Kidney (tissue), 13 donors: ENCODE measurements at regions not wholly inside any gene's neighbourhood (a gene's known extent, or its start where the extent isn't known, plus 50 kb on each side); places are given as distances from the start of the nearest gene placed in this dataset.

ENCODE experiments used
- DNase-seq, 5 donors: peaks; one replicate each; pipeline ENCODE4 v3.0.0-alpha.2; 2013 to 2020
- FAIRE-seq: peaks from 2 replicates; lab custom pipeline; 2012; peaks lifted over from hg19 to GRCh38; lab: Jason Lieb, UNC
- H3K27ac ChIP-seq, 2 donors: one replicate each; pipeline ENCODE4 v1.7.0; 2013; ENCODE audit warnings: low read depth in 2 of 2, low read length in 2 of 2, inconsistent platforms in 1 of 2
- H3K27me3 ChIP-seq: one replicate; pipeline ENCODE4 v1.7.1; 2013; ENCODE audit warnings: low read length, inconsistent platforms; ENCODE audit not compliant: control insufficient read depth, insufficient read depth
- H3K36me3 ChIP-seq, 3 donors: one replicate each; pipeline versions ENCODE4 v1.7.0 to v1.7.1; 2013; ENCODE audit warnings: low read length in 3 of 3, control low read depth in 1 of 3, inconsistent platforms in 1 of 3; ENCODE audit not compliant: insufficient read depth in 3 of 3, control insufficient read depth in 2 of 3
- H3K4me1 ChIP-seq, 3 donors: one replicate each; pipeline versions ENCODE4 v1.7.0 to v1.7.1; 2013; ENCODE audit warnings: low read length in 3 of 3, inconsistent platforms in 1 of 3, low read depth in 1 of 3; ENCODE audit not compliant: control insufficient read depth in 2 of 3, insufficient read depth in 2 of 3
- H3K4me3 ChIP-seq, 3 donors: one replicate each; pipeline versions ENCODE4 v1.7.0 to v1.8.1; 2013; ENCODE audit warnings: low read length in 3 of 3, control low read depth in 1 of 3, inconsistent platforms in 1 of 3
- H3K9ac ChIP-seq, 3 donors: one replicate each; pipeline versions ENCODE4 v1.7.0 to v1.7.1; 2013; ENCODE audit warnings: low read length in 3 of 3, control low read depth in 1 of 3, inconsistent platforms in 1 of 3
- H3K9me3 ChIP-seq, 3 donors: one replicate each; pipeline versions ENCODE4 v1.7.0 to v1.7.1; 2013; ENCODE audit warnings: low read length in 3 of 3, control low read depth in 1 of 3, inconsistent platforms in 1 of 3; ENCODE audit not compliant: control insufficient read depth in 2 of 3, insufficient read depth in 1 of 3
- CTCF ChIP-seq: IDR thresholded peaks from 3 replicates; pipeline ENCODE4 v1.5.1; 2012; ENCODE audit warnings: mild to moderate bottlenecking, moderate library complexity, borderline replicate concordance; ENCODE audit not compliant: insufficient read depth; ENCODE audit errors: extremely low read depth
- intact Hi-C: fragments of 100-400 bp; cut with DNase I; formaldehyde crosslinking; loops from one replicate; pipeline ENCODE4 v1.11.1; 2022
- donor health status: control.
- donor health status: control.
- donor health status: control.
- donor health status: control.
- donor health status: control.
- donor health status: DM: yes; HTN: yes; CAD: no.
- donor health status: Normal renal cell carcinoma (clear cell type).

- Histone ChIP-seq H3K4me3 (no peak overlapping the region), H3K36me3 (no peaks in the 10 kb centered on the region), H3K27me3 (no peaks in the 10 kb centered on the region), H3K9ac (no peak overlapping the region), H3K9me3 (no peaks in the 10 kb centered on the region), H3K4me1 (no peaks in the 10 kb centered on the region), H3K27ac (no peak overlapping the region)
- intact Hi-C loops: no loop called here
- DNase-seq: no peak
- no peak for TF ChIP-seq CTCF
- no peak for FAIRE-seq
Measured at GRCh38 chr12:97899529-97899928, 436.9 kb downstream of the RMST start.

- no peaks in the 10 kb centered on the region for H3K27me3 ChIP-seq
- H3K9ac ChIP-seq: no peak overlapping the region
- FAIRE-seq: no peak
- no peak for TF ChIP-seq CTCF
- no peaks in the 10 kb centered on the region for H3K36me3 ChIP-seq
- H3K27ac ChIP-seq: no peak overlapping the region
- no peaks in the 10 kb centered on the region for H3K4me1 ChIP-seq
- no peak overlapping the region for H3K4me3 ChIP-seq
- H3K9me3 ChIP-seq: no peaks in the 10 kb centered on the region
- DNase-seq: no peak
- intact Hi-C loops: no loop called here
Measured at GRCh38 chr12:97899956-97900355, 437.4 kb downstream of the RMST start.

GRCh38 chr12:97903356-97903755 is 440.8 kb downstream of the RMST start:
- Histone ChIP-seq H3K4me3 (no peak overlapping the region), H3K27ac (no peak overlapping the region), H3K9me3 (no peaks in the 10 kb centered on the region), H3K36me3 (no peaks in the 10 kb centered on the region), H3K9ac (no peak overlapping the region), H3K4me1 (no peaks in the 10 kb centered on the region), H3K27me3 (no peaks in the 10 kb centered on the region)
- intact Hi-C loops: no loop called here
- no peak for DNase-seq
- FAIRE-seq: no peak
- TF ChIP-seq CTCF: no peak

GRCh38 chr12:97907504-97907903 is 444.9 kb downstream of the RMST start:
- Histone ChIP-seq H3K4me1 (no peaks in the 10 kb centered on the region), H3K9ac (no peak overlapping the region), H3K27ac (no peak overlapping the region), H3K27me3 (no peaks in the 10 kb centered on the region), H3K4me3 (no peak overlapping the region), H3K9me3 (no peaks in the 10 kb centered on the region), H3K36me3 (no peaks in the 10 kb centered on the region)
- TF ChIP-seq CTCF: no peak
- FAIRE-seq (no peak), DNase-seq (no peak)
- intact Hi-C loops: no loop called here
